ENCODE measurements at regions not wholly inside any gene's neighbourhood (a gene's known extent, or its start where the extent isn't known, plus 50 kb on each side); places are given as distances from the start of the nearest gene placed in this dataset.

GRCh38 chr15:97156739-97157265 lies 803.7 kb upstream of the ARRDC4 start:
- Mint-ChIP-seq H3K27me3 (no peaks in the 10 kb centered on the region), H3K4me1 (no peaks in the 10 kb centered on the region), H3K4me3 (no peak overlapping the region), H3K36me3 (ENCODE audit: low read depth) (no peaks in the 10 kb centered on the region), H3K27ac (no peak overlapping the region), H3K9me3 (peaks cover under 1% of the 10 kb centered on the region)
- CTCF ChIA-PET: no interaction called here
- POLR2A ChIA-PET: no interaction called here
- DNase-seq: no peak

DNA sequence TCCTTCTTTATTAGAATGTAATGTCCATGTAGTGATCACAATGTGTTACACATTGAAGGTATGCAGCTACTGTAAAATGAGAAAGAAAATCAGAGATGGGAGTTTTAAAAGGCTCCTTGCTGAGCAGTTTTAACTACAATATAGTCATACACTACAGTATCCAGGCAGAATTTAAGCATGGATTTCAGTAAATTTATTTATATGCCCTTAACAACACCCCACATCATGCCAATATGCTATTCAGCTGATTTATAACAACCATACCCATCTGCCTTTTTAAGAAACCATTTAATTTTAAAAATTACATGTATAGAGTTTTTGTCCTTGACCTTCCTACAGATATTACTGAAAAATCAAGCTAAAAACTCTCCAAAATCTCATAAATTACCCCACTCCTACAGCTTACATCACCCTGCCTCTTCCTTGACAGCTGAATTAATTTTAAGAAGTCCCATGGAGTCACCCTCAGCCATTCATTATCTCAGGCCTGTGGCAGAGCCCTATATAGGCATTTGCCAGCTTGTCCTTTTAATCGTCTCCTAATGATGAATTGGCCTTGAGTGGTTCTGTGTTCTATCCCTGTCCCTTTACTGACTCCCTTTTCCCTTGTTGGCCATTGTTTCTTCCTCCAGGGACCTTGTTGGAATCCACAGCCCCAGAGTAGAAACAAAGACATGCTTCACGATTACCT lies 797.6 kb upstream of the ARRDC4 start:
- Mint-ChIP-seq H3K4me1 (no peaks in the 10 kb centered on the region), H3K27me3 (no peaks in the 10 kb centered on the region), H3K27ac (no peak overlapping the region), H3K4me3 (no peak overlapping the region), H3K9me3 (no peaks in the 10 kb centered on the region), H3K36me3 (ENCODE audit: low read depth) (no peaks in the 10 kb centered on the region)
- ChIA-PET CTCF (interaction anchor here (1.1 kb wide), 1 partner anchor 13 kb away, joined by 3 read pairs; no protein-coding TSS in a partner anchor), POLR2A (no interaction called here)
- DNase-seq: no peak

DNA sequence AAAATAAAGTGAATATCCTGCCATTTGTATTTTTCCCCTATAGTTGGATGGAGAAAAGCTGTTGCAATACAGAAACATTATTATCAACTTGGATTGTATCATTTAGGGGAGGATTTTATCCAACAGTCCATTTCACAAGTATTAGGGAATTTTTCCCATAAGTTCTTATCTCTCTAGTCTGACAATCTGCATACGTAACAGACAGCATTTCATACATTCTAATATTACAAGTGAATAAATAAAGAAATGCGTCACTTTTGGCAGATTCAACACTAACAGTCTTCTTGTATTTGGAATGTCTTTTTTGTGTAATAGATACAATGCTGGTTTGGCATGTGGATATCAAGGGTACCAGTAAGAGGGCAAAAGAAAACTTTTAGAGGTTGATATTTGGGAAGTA lies 795.3 kb upstream of the ARRDC4 start:
- H3K4me3 Mint-ChIP-seq: no peak overlapping the region
- H3K27ac Mint-ChIP-seq: no peak overlapping the region
- no peak for DNase-seq
- H3K36me3 Mint-ChIP-seq (ENCODE audit: low read depth): no peaks in the 10 kb centered on the region
- no peaks in the 10 kb centered on the region for H3K4me1 Mint-ChIP-seq
- no peaks in the 10 kb centered on the region for H3K9me3 Mint-ChIP-seq
- POLR2A ChIA-PET: no interaction called here
- H3K27me3 Mint-ChIP-seq: no peaks in the 10 kb centered on the region
- CTCF ChIA-PET: no interaction called here

DNA sequence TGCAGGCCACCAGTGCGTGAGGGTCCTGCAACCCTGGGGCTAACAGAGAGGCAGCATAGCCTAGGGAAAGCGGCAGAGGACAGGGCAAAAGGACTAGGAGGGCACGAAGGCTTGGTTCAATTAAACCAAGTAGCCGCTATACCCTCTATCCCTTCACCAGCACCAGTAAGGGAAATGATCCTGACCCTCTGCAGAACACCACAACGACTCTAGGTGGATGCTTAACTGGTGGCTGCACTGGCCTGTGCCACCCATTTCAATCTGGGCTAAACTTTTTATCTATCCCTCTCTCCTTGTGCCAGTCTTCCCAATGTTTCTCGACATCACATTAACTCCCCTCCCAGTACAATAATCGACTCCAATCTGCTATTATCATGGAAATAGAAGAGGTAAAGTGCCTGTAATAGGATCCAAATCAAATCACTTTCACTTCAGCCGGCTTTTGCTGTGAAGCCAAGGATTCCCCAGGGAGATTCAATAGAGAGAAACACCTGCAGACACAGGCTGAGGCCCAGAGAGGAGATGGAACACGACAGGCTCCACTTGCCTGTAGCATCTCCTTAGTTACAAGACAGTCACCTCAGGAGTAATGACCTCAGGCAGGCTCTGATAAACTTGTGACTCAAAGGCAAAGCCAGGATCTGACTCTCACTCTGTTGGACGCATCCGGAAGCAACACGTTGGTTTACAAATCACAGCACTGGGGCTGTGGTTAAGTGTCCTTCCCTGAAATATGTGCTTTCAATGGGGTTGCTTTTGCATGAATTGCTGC lies 791.6 kb upstream of the ARRDC4 start:
- H3K36me3 Mint-ChIP-seq (ENCODE audit: low read depth): no peaks in the 10 kb centered on the region
- H3K9me3 Mint-ChIP-seq: no peaks in the 10 kb centered on the region
- no peak overlapping the region for H3K27ac Mint-ChIP-seq
- ChIA-PET CTCF (no interaction called here), POLR2A (no interaction called here)
- no peak for DNase-seq
- no peak overlapping the region for H3K4me3 Mint-ChIP-seq
- no peaks in the 10 kb centered on the region for H3K27me3 Mint-ChIP-seq
- no peaks in the 10 kb centered on the region for H3K4me1 Mint-ChIP-seq

- CTCF ChIA-PET: no interaction called here
- H3K9me3 Mint-ChIP-seq: no peaks in the 10 kb centered on the region
- H3K27ac Mint-ChIP-seq: no peak overlapping the region
- no peak overlapping the region for H3K4me3 Mint-ChIP-seq
- H3K27me3 Mint-ChIP-seq: no peaks in the 10 kb centered on the region
- POLR2A ChIA-PET: no interaction called here
- no peak for DNase-seq
- no peaks in the 10 kb centered on the region for H3K36me3 Mint-ChIP-seq (ENCODE audit: low read depth)
- no peaks in the 10 kb centered on the region for H3K4me1 Mint-ChIP-seq
Observed at GRCh38 chr15:97171556-97171955, 788.9 kb upstream of the ARRDC4 start.

GRCh38 chr15:97174886-97175540 lies 785.5 kb upstream of the ARRDC4 start:
- no peak for DNase-seq
- Mint-ChIP-seq H3K9me3 (no peaks in the 10 kb centered on the region), H3K27me3 (no peaks in the 10 kb centered on the region), H3K36me3 (ENCODE audit: low read depth) (no peaks in the 10 kb centered on the region), H3K4me3 (no peak overlapping the region), H3K27ac (no peak overlapping the region), H3K4me1 (no peaks in the 10 kb centered on the region)
- ChIA-PET CTCF (interaction anchor here (1.4 kb wide), 1 partner anchor 12 kb away, joined by 3 read pairs; no protein-coding TSS in a partner anchor), POLR2A (no interaction called here)

GRCh38 chr15:97177151-97177577 lies 783.3 kb upstream of the ARRDC4 start:
- no peaks in the 10 kb centered on the region for H3K36me3 Mint-ChIP-seq (ENCODE audit: low read depth)
- no peaks in the 10 kb centered on the region for H3K4me1 Mint-ChIP-seq
- no peaks in the 10 kb centered on the region for H3K27me3 Mint-ChIP-seq
- DNase-seq: no peak
- ChIA-PET POLR2A (no interaction called here), CTCF (no interaction called here)
- no peaks in the 10 kb centered on the region for H3K9me3 Mint-ChIP-seq
- no peak overlapping the region for H3K4me3 Mint-ChIP-seq
- H3K27ac Mint-ChIP-seq: no peak overlapping the region

- ChIA-PET CTCF (no interaction called here), POLR2A (no interaction called here)
- Mint-ChIP-seq H3K9me3 (no peaks in the 10 kb centered on the region), H3K4me1 (no peaks in the 10 kb centered on the region), H3K36me3 (ENCODE audit: low read depth) (no peaks in the 10 kb centered on the region), H3K4me3 (no peak overlapping the region), H3K27me3 (no peaks in the 10 kb centered on the region), H3K27ac (no peak overlapping the region)
- DNase-seq: no peak
Observed at GRCh38 chr15:97182581-97182980, 777.9 kb upstream of the ARRDC4 start.

GRCh38 chr15:97189162-97189780 lies 771.2 kb upstream of the ARRDC4 start:
- Mint-ChIP-seq H3K4me1 (no peaks in the 10 kb centered on the region), H3K4me3 (no peak overlapping the region), H3K27ac (no peak overlapping the region), H3K36me3 (ENCODE audit: low read depth) (no peaks in the 10 kb centered on the region), H3K9me3 (no peaks in the 10 kb centered on the region), H3K27me3 (no peaks in the 10 kb centered on the region)
- POLR2A ChIA-PET: no interaction called here
- DNase-seq: no peak
- CTCF ChIA-PET: no interaction called here

DNA sequence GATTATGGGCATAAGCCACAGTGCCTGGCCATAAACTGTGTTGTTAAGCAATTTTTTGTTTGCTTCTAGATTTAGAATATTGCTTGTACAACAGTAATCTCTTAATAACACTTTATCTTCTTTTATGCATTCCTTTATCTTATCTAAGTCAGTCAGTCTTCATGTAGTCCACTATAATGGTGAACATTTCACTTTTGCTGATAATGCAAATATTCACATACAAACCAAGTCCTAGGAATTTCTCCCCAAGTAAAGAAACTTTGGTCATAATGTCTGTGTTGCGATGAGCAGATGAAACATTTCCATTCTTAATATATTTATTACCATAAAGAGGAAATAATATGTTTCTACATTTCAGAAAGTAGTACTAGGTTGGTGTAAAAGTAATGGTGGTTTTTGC lies 765.8 kb upstream of the ARRDC4 start:
- ChIA-PET CTCF (no interaction called here), POLR2A (no interaction called here)
- H3K36me3 Mint-ChIP-seq (ENCODE audit: low read depth): no peaks in the 10 kb centered on the region
- H3K27ac Mint-ChIP-seq: no peak overlapping the region
- H3K9me3 Mint-ChIP-seq: peaks cover 3% of the 10 kb centered on the region
- H3K27me3 Mint-ChIP-seq: no peaks in the 10 kb centered on the region
- no peak overlapping the region for H3K4me3 Mint-ChIP-seq
- no peak for DNase-seq
- no peaks in the 10 kb centered on the region for H3K4me1 Mint-ChIP-seq

DNA sequence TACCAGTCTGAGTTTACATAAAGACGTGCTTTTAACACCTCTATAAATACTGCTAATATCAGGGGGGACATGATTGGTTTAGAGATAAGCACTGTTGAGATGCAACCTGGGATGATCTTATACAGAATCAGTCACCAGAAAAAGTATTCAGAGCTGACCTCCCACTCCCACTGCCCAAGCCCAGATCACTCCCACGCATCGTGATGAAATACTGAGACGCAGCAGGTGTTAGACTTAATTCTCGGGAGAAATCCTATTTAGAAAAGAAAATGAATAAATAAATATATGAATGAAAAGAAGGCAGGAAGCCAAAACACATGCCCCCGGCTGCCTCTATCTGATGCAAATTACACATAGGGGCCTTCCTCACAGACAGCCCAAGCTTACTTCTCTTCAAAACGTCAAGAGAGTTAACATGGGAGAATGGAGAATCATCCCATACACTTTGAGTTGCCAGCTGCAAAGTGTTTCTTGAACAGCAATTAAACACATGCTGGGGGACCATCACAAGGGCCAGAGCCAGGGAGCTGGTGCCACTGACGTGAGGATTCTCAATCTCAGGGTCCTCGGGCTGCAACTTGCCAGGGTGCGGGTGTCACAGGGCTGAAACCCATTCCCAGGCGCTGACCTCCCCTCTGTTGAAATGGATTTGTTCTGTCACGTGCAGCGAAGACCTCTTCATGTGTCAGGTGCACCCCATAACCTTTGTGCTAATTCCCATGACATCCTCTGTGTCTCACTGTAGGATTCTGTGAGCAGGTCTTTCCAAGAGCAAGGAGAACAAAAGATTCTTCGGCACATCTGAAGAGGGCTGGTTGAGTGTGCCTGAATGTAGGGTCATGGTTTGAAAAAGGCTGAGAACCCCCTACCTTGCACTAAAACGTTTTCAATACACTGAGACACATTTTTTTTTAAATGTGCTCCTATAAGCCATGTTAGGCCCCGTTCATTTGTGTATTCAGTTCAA lies 764.2 kb upstream of the ARRDC4 start:
- Mint-ChIP-seq H3K9me3 (peaks cover 3% of the 10 kb centered on the region), H3K4me1 (no peaks in the 10 kb centered on the region), H3K36me3 (ENCODE audit: low read depth) (no peaks in the 10 kb centered on the region), H3K4me3 (no peak overlapping the region), H3K27me3 (no peaks in the 10 kb centered on the region), H3K27ac (no peak overlapping the region)
- ChIA-PET POLR2A (no interaction called here), CTCF (interaction anchor here (0.5 kb wide), 1 partner anchor 339 kb away, joined by 3 read pairs; no protein-coding TSS in a partner anchor)
- DNase-seq: no peak

- no peak overlapping the region for H3K4me3 Mint-ChIP-seq
- no peak for DNase-seq
- ChIA-PET POLR2A (no interaction called here), CTCF (no interaction called here)
- H3K36me3 Mint-ChIP-seq (ENCODE audit: low read depth): no peaks in the 10 kb centered on the region
- H3K27me3 Mint-ChIP-seq: no peaks in the 10 kb centered on the region
- peaks cover 3% of the 10 kb centered on the region for H3K9me3 Mint-ChIP-seq
- no peaks in the 10 kb centered on the region for H3K4me1 Mint-ChIP-seq
- H3K27ac Mint-ChIP-seq: no peak overlapping the region
Observed at GRCh38 chr15:97199393-97200051, 761.0 kb upstream of the ARRDC4 start.

Data from activated CD4-positive, alpha-beta T cell treated with anti-CD3 and anti-CD28 coated beads, Interleukin-2, amount 10 ng/mL, durations not matched to agents 7 days and 5 days (primary cell).